ENCODE measurements at regions not wholly inside any gene's neighbourhood (a gene's known extent, or its start where the extent isn't known, plus 50 kb on each side); places are given as distances from the start of the nearest gene placed in this dataset.

GRCh38 chr2:215621381-215621780 lies 185.5 kb upstream of the FN1 start:
- TF ChIP-seq KDM1A (IDR thresholded peaks at IDR 0.05; ENCODE audit: borderline replicate concordance) (no peak), CTCF (IDR thresholded peaks at IDR 0.05 in 2 of 3, conservative IDR thresholded peaks at IDR 0.05 in 1 of 3; ENCODE audit: control insufficient read depth in 2 of 3, extremely low read depth in 1 of 3, insufficient read depth in 1 of 3, low read depth in 3 of 3, low read length in 3 of 3) (no peak), GABPA (IDR thresholded peaks at IDR 0.05; ENCODE audit: low read depth) (no peak), ATF7 (IDR thresholded peaks at IDR 0.05; ENCODE audit: low read depth) (no peak), POLR2A (IDR thresholded peaks at IDR 0.05; ENCODE audit: low read depth, low read length) (no peak), RAD51 (IDR thresholded peaks at IDR 0.05) (no peak)
